Right ventricle myocardium superior (tissue), 1 donor: ENCODE measurements at regions not wholly inside any gene's neighbourhood (a gene's known extent, or its start where the extent isn't known, plus 50 kb on each side); places are given as distances from the start of the nearest gene placed in this dataset.
A peak's percentile ranks its signal among the peaks of the same experiment; 100 is the strongest.

Experiments
- ATAC-seq: fragments of 200-7000 bp; cut with Tn5 transposase; one replicate; pipeline ENCODE4 v1.9.1; 2020; ENCODE audit warnings: mild to moderate bottlenecking; ENCODE audit not compliant: poor library complexity
- DNase-seq: peaks from one replicate; pipeline ENCODE4 v3.0.0-alpha.2; 2020
- intact Hi-C: fragments of 100-400 bp; cut with DNase I; formaldehyde crosslinking; loops from one replicate; pipeline ENCODE4 v1.11.2; 2022
- donor health status: DM: no; HTN: yes; CAD: no; lungs with severe emphysema.

GRCh38 chr5:135192351-135192750 lies 158.3 kb upstream of the PITX1 start:
- ATAC-seq = no peak
- no peak for DNase-seq
- intact Hi-C loops = loop anchor here (10.0 kb wide), 2 partner anchors 138 to 278 kb away; no protein-coding TSS in a partner anchor

- intact Hi-C loops = loop anchor here (10.0 kb wide), 2 partner anchors 136 to 276 kb away; no protein-coding TSS in a partner anchor
- ATAC-seq (peak; percentile 96), DNase-seq (peak; percentile 81)
Observed at GRCh38 chr5:135191084-135191826, 157.2 kb upstream of the PITX1 start.

GRCh38 chr5:135190416-135191083 lies 156.5 kb upstream of the PITX1 start:
- ATAC-seq (no peak), DNase-seq (no peak)
- intact Hi-C loops = loop anchor here (10.0 kb wide), 2 partner anchors 136 to 276 kb away; no protein-coding TSS in a partner anchor

- no peak for DNase-seq
- ATAC-seq = no peak
- intact Hi-C loops = no loop called here
Observed at GRCh38 chr5:135189024-135189423, 155.0 kb upstream of the PITX1 start.

- intact Hi-C loops = no loop called here
- no peak for ATAC-seq
Observed at GRCh38 chr5:135188233-135188914, 154.3 kb upstream of the PITX1 start.

GRCh38 chr5:135186662-135187522 lies 152.9 kb upstream of the PITX1 start:
- intact Hi-C loops = no loop called here
- ATAC-seq = no peak
- DNase-seq = no peak

More at GRCh38 chr5:135188233-135188914, 154.3 kb upstream of the PITX1 start:
- DNase-seq = no peak

GRCh38 chr5:135185481-135186065 lies 151.5 kb upstream of the PITX1 start:
- intact Hi-C loops = no loop called here
- no peak for ATAC-seq
- DNase-seq = no peak

- no peak for DNase-seq
- no peak for ATAC-seq
- intact Hi-C loops = no loop called here
Observed at GRCh38 chr5:135184646-135185045, 150.6 kb upstream of the PITX1 start.

GRCh38 chr5:135183464-135183863 lies 149.4 kb upstream of the PITX1 start:
- no peak for ATAC-seq
- no peak for DNase-seq
- intact Hi-C loops = no loop called here

GRCh38 chr5:135182675-135183074 lies 148.6 kb upstream of the PITX1 start:
- ATAC-seq (no peak), DNase-seq (no peak)
- intact Hi-C loops = no loop called here

GRCh38 chr5:135181653-135182052 lies 147.6 kb upstream of the PITX1 start:
- ATAC-seq (no peak), DNase-seq (no peak)
- intact Hi-C loops = no loop called here

GRCh38 chr5:135179308-135179980 lies 145.4 kb upstream of the PITX1 start:
- intact Hi-C loops = no loop called here
- DNase-seq (no peak), ATAC-seq (no peak)

GRCh38 chr5:135178476-135179155 lies 144.6 kb upstream of the PITX1 start:
- intact Hi-C loops = no loop called here
- no peak for ATAC-seq

GRCh38 chr5:135177591-135177990 lies 143.6 kb upstream of the PITX1 start:
- DNase-seq = no peak
- intact Hi-C loops = no loop called here
- no peak for ATAC-seq

More at GRCh38 chr5:135178476-135179155, 144.6 kb upstream of the PITX1 start:
- DNase-seq = no peak

- ATAC-seq = no peak
- no peak for DNase-seq
- intact Hi-C loops = no loop called here
Observed at GRCh38 chr5:135176991-135177390, 143.0 kb upstream of the PITX1 start.

- intact Hi-C loops = no loop called here
- no peak for ATAC-seq
- no peak for DNase-seq
Observed at GRCh38 chr5:135174315-135175096, 140.5 kb upstream of the PITX1 start.
